ENCODE measurements at regions not wholly inside any gene's neighbourhood (a gene's known extent, or its start where the extent isn't known, plus 50 kb on each side); places are given as distances from the start of the nearest gene placed in this dataset.

GRCh38 chr10:108689891-108690290 lies 1233.4 kb downstream of the XPNPEP1 start:
- no peak for TF ChIP-seq POLR2AphosphoS5 (IDR thresholded peaks at IDR 0.05)
- no peak for TF ChIP-seq POLR2A (IDR thresholded peaks at IDR 0.05)
